HCT116 (cell line): ENCODE measurements at regions not wholly inside any gene's neighbourhood (a gene's known extent, or its start where the extent isn't known, plus 50 kb on each side); places are given as distances from the start of the nearest gene placed in this dataset.

ENCODE experiments used
- EZH2 ChIP-seq: fragments of 200-600 bp; sonication (generic); IDR thresholded peaks from 2 replicates; pipeline ENCODE4 v1.6.1; 2017; ENCODE audit warnings: antibody characterized with exemption, mixed run types
- EZH2phosphoT487 ChIP-seq: fragments of 200-600 bp; IDR thresholded peaks from 2 replicates; pipeline ENCODE4 v1.6.1; 2018; ENCODE audit warnings: antibody characterized with exemption, borderline replicate concordance
- POLR2A ChIP-seq: IDR thresholded peaks from 2 replicates; pipeline ENCODE4 v1.7.0; 2011; ENCODE audit warnings: borderline replicate concordance; ENCODE audit not compliant: insufficient read depth, insufficient read length; ENCODE audit errors: extremely low read depth
- POLR2AphosphoS5 ChIP-seq: IDR thresholded peaks from 2 replicates; pipeline ENCODE4 v1.6.1; 2011; ENCODE audit warnings: mild to moderate bottlenecking, low read depth, low read length, moderate library complexity
- SP1 ChIP-seq: IDR thresholded peaks from 2 replicates; pipeline ENCODE4 v1.6.1; 2012; ENCODE audit warnings: low read depth
- ZFX ChIP-seq: fragments of 450-650 bp; IDR thresholded peaks from 2 replicates; pipeline ENCODE4 v1.6.1; 2017
- TF ChIP-seq, protein P1 (sequence below): IDR thresholded peaks from 2 replicates; pipeline ENCODE4 v1.6.1; 2012; ENCODE audit warnings: low read depth
- TF ChIP-seq, protein P2 (sequence below): IDR thresholded peaks from 2 replicates; pipeline ENCODE4 v1.6.1; 2012
- TF ChIP-seq, protein P3 (sequence below), 3 experiments: fragments of 200-600 bp in 1 of 3; sonication (generic) in 1 of 3; IDR thresholded peaks in 2 of 3; conservative IDR thresholded peaks in 1 of 3; 2 replicates each; pipeline ENCODE4 v1.5.1; 2012 to 2017; ENCODE audit warnings: low read depth in 2 of 3, low read length in 2 of 3, antibody characterized with exemption in 1 of 3, borderline replicate concordance in 1 of 3, control low read depth in 1 of 3, mild to moderate bottlenecking in 1 of 3, mixed read lengths in 1 of 3, mixed run types in 1 of 3, moderate library complexity in 1 of 3; ENCODE audit not compliant: insufficient read depth in 1 of 3

DNA sequence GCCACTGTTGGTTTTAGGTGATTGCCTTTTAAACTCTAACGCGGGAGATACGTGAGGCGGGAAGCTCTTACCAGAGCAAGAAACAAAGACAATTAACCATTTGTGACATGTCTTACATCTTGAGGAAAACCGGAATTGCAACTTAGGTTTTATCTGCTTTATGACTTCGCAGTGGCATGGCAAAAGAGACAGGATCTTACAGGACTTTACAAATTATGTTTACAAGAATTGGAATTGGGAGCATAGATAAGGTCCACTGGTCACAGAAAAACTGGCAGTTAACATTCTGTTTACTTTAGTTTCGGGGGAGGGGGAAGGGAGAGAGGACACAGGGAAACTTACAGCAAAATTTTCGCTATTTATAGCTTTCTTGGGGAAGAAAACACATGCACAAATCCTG is 1119.6 kb downstream of the ZPLD1 start:
- TF ChIP-seq SP1 (no peak), EZH2phosphoT487 (no peak), EZH2 (no peak), POLR2A (no peak), POLR2AphosphoS5 (no peak), ZFX (no peak)
- TF ChIP-seq, protein P1, sequence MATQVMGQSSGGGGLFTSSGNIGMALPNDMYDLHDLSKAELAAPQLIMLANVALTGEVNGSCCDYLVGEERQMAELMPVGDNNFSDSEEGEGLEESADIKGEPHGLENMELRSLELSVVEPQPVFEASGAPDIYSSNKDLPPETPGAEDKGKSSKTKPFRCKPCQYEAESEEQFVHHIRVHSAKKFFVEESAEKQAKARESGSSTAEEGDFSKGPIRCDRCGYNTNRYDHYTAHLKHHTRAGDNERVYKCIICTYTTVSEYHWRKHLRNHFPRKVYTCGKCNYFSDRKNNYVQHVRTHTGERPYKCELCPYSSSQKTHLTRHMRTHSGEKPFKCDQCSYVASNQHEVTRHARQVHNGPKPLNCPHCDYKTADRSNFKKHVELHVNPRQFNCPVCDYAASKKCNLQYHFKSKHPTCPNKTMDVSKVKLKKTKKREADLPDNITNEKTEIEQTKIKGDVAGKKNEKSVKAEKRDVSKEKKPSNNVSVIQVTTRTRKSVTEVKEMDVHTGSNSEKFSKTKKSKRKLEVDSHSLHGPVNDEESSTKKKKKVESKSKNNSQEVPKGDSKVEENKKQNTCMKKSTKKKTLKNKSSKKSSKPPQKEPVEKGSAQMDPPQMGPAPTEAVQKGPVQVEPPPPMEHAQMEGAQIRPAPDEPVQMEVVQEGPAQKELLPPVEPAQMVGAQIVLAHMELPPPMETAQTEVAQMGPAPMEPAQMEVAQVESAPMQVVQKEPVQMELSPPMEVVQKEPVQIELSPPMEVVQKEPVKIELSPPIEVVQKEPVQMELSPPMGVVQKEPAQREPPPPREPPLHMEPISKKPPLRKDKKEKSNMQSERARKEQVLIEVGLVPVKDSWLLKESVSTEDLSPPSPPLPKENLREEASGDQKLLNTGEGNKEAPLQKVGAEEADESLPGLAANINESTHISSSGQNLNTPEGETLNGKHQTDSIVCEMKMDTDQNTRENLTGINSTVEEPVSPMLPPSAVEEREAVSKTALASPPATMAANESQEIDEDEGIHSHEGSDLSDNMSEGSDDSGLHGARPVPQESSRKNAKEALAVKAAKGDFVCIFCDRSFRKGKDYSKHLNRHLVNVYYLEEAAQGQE = no peak
- TF ChIP-seq, protein P2, sequence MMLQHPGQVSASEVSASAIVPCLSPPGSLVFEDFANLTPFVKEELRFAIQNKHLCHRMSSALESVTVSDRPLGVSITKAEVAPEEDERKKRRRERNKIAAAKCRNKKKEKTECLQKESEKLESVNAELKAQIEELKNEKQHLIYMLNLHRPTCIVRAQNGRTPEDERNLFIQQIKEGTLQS = no peak
- TF ChIP-seq, protein P3, sequence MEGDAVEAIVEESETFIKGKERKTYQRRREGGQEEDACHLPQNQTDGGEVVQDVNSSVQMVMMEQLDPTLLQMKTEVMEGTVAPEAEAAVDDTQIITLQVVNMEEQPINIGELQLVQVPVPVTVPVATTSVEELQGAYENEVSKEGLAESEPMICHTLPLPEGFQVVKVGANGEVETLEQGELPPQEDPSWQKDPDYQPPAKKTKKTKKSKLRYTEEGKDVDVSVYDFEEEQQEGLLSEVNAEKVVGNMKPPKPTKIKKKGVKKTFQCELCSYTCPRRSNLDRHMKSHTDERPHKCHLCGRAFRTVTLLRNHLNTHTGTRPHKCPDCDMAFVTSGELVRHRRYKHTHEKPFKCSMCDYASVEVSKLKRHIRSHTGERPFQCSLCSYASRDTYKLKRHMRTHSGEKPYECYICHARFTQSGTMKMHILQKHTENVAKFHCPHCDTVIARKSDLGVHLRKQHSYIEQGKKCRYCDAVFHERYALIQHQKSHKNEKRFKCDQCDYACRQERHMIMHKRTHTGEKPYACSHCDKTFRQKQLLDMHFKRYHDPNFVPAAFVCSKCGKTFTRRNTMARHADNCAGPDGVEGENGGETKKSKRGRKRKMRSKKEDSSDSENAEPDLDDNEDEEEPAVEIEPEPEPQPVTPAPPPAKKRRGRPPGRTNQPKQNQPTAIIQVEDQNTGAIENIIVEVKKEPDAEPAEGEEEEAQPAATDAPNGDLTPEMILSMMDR (IDR thresholded peaks at IDR 0.05 in 2 of 3, conservative IDR thresholded peaks at IDR 0.05 in 1 of 3; ENCODE audit: borderline replicate concordance in 1 of 3, insufficient read depth in 1 of 3, low read depth in 2 of 3, low read length in 2 of 3) = no peak
